ENCODE measurements at regions not wholly inside any gene's neighbourhood (a gene's known extent, or its start where the extent isn't known, plus 50 kb on each side); places are given as distances from the start of the nearest gene placed in this dataset.
"Not testable (repeated sequence)": the region's sequence is repeated elsewhere in the genome, so short reads cannot be mapped to it uniquely, and the experiment has no call there.

DNA sequence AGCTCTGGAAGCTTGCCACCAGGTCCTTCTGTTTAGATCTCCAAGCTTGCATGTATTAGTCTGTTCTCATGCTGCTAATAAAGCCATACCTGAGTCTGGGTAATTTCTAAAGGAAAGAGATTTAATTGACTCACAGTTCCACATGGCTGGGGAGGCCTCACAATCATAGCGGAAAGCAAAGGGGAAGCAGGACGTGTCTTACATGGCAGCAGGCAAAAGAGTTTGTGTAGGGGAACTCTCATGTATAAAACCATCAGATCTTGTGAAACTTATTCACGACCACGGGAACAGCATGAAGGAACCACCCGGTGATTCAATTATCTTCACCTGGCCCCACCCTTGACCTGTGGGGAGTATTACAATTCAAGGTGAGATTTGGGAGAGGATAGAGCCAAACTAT lies 147.0 kb upstream of the PROK2 start:
- Histone ChIP-seq H3K4me1 (peaks cover 5% of the 10 kb centered on the region; the same call in 1 of the 2 replicates), H3K36me3 (no peaks in the 10 kb centered on the region), H3K27me3 (no peaks in the 10 kb centered on the region), H3K9me3 (no peaks in the 10 kb centered on the region), H3K4me3 (ENCODE audit: low read depth, low read length) (no peak overlapping the region)
- DNase-seq, result no peak
- TF ChIP-seq, protein P1, sequence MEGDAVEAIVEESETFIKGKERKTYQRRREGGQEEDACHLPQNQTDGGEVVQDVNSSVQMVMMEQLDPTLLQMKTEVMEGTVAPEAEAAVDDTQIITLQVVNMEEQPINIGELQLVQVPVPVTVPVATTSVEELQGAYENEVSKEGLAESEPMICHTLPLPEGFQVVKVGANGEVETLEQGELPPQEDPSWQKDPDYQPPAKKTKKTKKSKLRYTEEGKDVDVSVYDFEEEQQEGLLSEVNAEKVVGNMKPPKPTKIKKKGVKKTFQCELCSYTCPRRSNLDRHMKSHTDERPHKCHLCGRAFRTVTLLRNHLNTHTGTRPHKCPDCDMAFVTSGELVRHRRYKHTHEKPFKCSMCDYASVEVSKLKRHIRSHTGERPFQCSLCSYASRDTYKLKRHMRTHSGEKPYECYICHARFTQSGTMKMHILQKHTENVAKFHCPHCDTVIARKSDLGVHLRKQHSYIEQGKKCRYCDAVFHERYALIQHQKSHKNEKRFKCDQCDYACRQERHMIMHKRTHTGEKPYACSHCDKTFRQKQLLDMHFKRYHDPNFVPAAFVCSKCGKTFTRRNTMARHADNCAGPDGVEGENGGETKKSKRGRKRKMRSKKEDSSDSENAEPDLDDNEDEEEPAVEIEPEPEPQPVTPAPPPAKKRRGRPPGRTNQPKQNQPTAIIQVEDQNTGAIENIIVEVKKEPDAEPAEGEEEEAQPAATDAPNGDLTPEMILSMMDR (IDR thresholded peaks at IDR 0.05; ENCODE audit: low read depth, low read length), result no peak

DNA sequence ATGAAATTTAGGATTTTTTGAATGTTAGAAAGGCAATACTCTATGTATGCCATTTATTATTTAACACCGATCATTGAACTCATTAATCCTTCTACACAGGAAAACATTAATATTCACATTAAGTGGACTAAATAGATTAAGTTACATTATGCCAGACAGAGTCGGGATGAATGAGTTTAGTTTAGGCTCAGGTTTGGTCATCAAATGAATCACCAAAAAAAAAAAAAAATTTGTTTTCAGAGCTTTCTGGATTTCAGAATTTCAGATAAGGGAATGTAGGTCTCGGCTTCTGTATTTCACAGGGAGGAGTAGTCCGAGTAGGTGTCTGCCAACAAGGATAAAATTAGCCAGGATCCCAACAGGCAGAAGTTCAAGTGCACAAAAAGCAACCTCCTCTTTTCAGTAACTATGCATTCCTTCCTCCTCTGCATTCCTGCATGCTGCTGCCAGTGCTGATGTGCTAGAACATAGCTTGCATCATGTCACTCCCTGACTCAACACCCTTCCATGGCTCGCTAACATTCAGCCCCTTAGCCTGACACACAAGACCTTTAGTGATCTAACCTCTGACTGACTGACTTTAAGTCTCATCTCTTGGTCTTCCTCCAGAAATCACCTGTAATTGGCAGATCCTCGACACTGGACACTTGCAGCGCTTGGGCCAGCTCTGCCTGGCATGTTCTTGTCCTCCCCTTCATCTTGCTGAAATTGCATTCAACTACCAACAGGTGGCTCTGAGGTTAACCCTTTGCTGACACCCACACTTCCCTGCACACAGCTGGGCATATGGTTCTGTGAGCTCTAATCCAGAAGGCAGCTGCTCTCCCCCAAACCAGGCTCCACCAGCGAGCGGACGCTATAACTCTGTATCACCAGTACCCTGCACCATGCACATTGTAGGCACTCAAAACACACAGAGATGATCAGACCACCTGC lies 145.4 kb upstream of the PROK2 start:
- TF ChIP-seq, protein P1 (IDR thresholded peaks at IDR 0.05; ENCODE audit: low read depth, low read length), result peak; percentile 57
- peaks cover 5% of the 10 kb centered on the region; the same call in 1 of the 2 replicates for H3K4me1 ChIP-seq
- DNase-seq, result peak; percentile 59
- no peaks in the 10 kb centered on the region for H3K36me3 ChIP-seq
- no peaks in the 10 kb centered on the region for H3K9me3 ChIP-seq
- no peak overlapping the region for H3K4me3 ChIP-seq (ENCODE audit: low read depth, low read length)
- no peaks in the 10 kb centered on the region for H3K27me3 ChIP-seq

GRCh38 chr3:71928212-71928611 lies 143.3 kb upstream of the PROK2 start:
- no peaks in the 10 kb centered on the region for H3K27me3 ChIP-seq
- TF ChIP-seq, protein P1 (IDR thresholded peaks at IDR 0.05; ENCODE audit: low read depth, low read length), result no peak
- no peak overlapping the region for H3K4me3 ChIP-seq (ENCODE audit: low read depth, low read length)
- H3K36me3 ChIP-seq, result no peaks in the 10 kb centered on the region
- DNase-seq, result no peak
- peaks cover 5% of the 10 kb centered on the region; the same call in 1 of the 2 replicates for H3K4me1 ChIP-seq
- H3K9me3 ChIP-seq, result no peaks in the 10 kb centered on the region

DNA sequence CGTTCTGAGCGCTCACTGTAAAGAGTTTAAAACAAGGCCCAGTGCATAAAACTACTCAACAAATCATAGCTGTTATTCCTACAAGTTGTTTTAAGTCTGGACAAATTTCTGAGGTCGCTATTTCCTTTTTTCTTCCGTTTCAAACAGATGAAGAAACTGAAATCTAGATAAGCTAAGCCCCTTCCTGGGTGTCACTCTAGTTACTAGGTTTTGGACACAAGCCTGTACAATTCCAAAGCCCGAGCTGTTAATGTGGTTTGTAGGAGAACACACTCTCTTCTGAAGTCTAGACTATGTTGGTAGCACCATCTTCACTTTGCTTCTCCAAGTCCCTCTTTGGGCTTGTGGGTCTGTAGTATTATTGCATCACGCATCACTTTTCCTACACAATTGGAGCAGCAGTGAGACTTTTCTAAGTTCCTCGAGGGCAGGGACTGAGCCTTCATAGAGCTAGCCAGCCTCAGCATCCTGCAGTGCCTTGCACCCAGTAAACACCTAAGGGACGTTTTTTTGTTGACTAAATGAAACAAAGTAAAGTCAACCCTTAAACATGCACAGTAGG lies 142.6 kb upstream of the PROK2 start:
- Histone ChIP-seq H3K36me3 (no peaks in the 10 kb centered on the region), H3K9me3 (no peaks in the 10 kb centered on the region), H3K4me1 (peaks cover 5% of the 10 kb centered on the region; the same call in 1 of the 2 replicates), H3K27me3 (no peaks in the 10 kb centered on the region), H3K4me3 (ENCODE audit: low read depth, low read length) (no peak overlapping the region)
- no peak for DNase-seq
- TF ChIP-seq, protein P1 (IDR thresholded peaks at IDR 0.05; ENCODE audit: low read depth, low read length), result no peak

DNA sequence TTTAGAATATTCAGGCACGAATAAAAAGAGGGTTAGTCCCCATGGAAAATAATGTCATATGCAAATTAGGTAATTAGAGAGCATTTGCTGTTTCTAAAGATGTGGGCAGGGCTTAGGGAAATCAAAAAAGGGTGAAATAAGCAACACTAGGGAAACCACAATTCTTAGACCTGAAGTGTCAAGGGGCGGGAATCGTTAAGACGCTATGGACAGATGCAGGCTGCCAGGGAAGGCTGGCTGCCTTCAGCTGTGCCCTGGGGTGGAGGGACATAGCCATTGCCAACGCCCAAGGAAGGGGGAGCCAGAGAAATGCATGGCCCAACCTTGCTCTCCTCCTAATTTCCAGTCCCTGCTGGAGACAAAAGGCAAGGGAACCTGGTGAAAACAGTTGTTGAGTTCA lies 141.7 kb upstream of the PROK2 start:
- H3K9me3 ChIP-seq, result no peaks in the 10 kb centered on the region
- H3K4me3 ChIP-seq (ENCODE audit: low read depth, low read length), result no peak overlapping the region
- TF ChIP-seq, protein P1 (IDR thresholded peaks at IDR 0.05; ENCODE audit: low read depth, low read length), result no peak
- H3K4me1 ChIP-seq, result peaks cover 5% of the 10 kb centered on the region; the same call in 1 of the 2 replicates
- no peaks in the 10 kb centered on the region for H3K36me3 ChIP-seq
- H3K27me3 ChIP-seq, result no peaks in the 10 kb centered on the region
- no peak for DNase-seq

DNA sequence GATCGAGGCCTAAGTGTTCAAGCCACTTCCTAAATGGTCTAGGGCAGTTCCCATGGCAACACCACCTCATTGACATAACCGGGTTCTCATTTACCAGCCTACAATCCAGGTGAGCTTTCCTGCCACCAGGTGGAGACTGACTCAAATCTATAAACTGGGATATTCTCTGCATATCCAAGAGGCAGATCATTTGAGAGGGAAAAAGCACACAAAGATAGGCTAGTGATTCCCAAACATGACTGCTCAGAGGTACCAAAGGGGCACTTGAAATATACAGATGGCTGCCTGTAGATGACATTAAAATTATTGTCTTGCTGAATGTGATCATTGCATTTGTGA lies 141.3 kb upstream of the PROK2 start:
- no peaks in the 10 kb centered on the region for H3K36me3 ChIP-seq
- peaks cover 5% of the 10 kb centered on the region; the same call in 1 of the 2 replicates for H3K4me1 ChIP-seq
- TF ChIP-seq, protein P1 (IDR thresholded peaks at IDR 0.05; ENCODE audit: low read depth, low read length), result peak; percentile 50
- no peaks in the 10 kb centered on the region for H3K27me3 ChIP-seq
- H3K4me3 ChIP-seq (ENCODE audit: low read depth, low read length), result no peak overlapping the region
- H3K9me3 ChIP-seq, result no peaks in the 10 kb centered on the region
- no peak for DNase-seq

GRCh38 chr3:71925511-71926261 lies 140.7 kb upstream of the PROK2 start:
- not testable (repeated sequence) for H3K36me3 ChIP-seq

More at GRCh38 chr3:71925511-71926261, 140.7 kb upstream of the PROK2 start:
- not testable (repeated sequence) for H3K27me3 ChIP-seq; H3K4me1 ChIP-seq; DNase-seq; H3K9me3 ChIP-seq; H3K4me3 ChIP-seq (ENCODE audit: low read depth, low read length)

Data from BE2C (cell line).